Panc1 (cell line): ENCODE measurements at regions not wholly inside any gene's neighbourhood (a gene's known extent, or its start where the extent isn't known, plus 50 kb on each side); places are given as distances from the start of the nearest gene placed in this dataset.

Experiments
- POLR2AphosphoS5 ChIP-seq: IDR thresholded peaks from 2 replicates; pipeline ENCODE4 v1.6.1; 2012; ENCODE audit warnings: mild to moderate bottlenecking, low read depth, low read length, moderate library complexity
- TF ChIP-seq, protein P1 (sequence below), 2 experiments: IDR thresholded peaks; 2 replicates each; pipeline ENCODE4 v1.6.1; 2011 to 2012; ENCODE audit warnings: low read depth in 2 of 2, control low read depth in 1 of 2, low read length in 1 of 2, mild to moderate bottlenecking in 1 of 2, moderate library complexity in 1 of 2; ENCODE audit not compliant: insufficient read depth in 1 of 2
- TF ChIP-seq, protein P2 (sequence below): fragments of 450-650 bp; IDR thresholded peaks from 2 replicates; pipeline ENCODE4 v1.5.1; 2017; ENCODE audit warnings: mild to moderate bottlenecking

DNA sequence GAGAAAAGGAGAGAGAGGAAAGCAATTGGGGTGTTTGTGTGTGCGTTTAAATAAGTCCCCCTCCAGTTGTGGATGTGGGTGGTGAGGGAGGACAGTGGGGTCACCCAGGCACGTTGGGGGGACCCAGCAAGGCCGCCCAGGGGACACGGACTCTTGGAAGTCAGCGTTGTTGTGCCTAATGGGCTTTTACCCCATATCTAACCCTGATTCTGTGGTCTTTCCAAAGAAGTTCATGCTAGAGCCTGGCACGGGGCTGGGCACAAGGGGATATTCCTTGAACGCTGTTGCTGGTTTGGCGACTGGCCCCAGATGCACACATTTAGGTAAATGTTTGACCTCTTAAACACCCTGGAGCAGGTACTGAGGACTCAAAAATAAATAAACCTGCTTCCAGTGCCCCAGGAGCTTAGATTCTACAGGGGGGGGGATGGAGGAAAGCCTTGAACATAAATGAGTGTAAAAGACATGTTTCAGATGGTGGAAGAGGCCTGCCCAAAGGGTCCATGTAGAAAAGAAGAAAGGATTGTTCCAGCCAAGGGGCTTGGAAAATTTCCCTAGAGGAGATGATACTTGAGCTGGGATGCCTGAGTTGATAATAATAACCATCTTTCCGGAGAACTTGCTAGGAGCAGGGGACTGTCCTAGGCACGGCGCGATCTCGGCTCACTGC, 97.7 kb upstream of the SIX3 start:
- TF ChIP-seq, protein P1, sequence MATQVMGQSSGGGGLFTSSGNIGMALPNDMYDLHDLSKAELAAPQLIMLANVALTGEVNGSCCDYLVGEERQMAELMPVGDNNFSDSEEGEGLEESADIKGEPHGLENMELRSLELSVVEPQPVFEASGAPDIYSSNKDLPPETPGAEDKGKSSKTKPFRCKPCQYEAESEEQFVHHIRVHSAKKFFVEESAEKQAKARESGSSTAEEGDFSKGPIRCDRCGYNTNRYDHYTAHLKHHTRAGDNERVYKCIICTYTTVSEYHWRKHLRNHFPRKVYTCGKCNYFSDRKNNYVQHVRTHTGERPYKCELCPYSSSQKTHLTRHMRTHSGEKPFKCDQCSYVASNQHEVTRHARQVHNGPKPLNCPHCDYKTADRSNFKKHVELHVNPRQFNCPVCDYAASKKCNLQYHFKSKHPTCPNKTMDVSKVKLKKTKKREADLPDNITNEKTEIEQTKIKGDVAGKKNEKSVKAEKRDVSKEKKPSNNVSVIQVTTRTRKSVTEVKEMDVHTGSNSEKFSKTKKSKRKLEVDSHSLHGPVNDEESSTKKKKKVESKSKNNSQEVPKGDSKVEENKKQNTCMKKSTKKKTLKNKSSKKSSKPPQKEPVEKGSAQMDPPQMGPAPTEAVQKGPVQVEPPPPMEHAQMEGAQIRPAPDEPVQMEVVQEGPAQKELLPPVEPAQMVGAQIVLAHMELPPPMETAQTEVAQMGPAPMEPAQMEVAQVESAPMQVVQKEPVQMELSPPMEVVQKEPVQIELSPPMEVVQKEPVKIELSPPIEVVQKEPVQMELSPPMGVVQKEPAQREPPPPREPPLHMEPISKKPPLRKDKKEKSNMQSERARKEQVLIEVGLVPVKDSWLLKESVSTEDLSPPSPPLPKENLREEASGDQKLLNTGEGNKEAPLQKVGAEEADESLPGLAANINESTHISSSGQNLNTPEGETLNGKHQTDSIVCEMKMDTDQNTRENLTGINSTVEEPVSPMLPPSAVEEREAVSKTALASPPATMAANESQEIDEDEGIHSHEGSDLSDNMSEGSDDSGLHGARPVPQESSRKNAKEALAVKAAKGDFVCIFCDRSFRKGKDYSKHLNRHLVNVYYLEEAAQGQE (IDR thresholded peaks at IDR 0.05; ENCODE audit: insufficient read depth in 1 of 2, low read depth in 2 of 2, low read length in 1 of 2), result no peak
- TF ChIP-seq, protein P2, sequence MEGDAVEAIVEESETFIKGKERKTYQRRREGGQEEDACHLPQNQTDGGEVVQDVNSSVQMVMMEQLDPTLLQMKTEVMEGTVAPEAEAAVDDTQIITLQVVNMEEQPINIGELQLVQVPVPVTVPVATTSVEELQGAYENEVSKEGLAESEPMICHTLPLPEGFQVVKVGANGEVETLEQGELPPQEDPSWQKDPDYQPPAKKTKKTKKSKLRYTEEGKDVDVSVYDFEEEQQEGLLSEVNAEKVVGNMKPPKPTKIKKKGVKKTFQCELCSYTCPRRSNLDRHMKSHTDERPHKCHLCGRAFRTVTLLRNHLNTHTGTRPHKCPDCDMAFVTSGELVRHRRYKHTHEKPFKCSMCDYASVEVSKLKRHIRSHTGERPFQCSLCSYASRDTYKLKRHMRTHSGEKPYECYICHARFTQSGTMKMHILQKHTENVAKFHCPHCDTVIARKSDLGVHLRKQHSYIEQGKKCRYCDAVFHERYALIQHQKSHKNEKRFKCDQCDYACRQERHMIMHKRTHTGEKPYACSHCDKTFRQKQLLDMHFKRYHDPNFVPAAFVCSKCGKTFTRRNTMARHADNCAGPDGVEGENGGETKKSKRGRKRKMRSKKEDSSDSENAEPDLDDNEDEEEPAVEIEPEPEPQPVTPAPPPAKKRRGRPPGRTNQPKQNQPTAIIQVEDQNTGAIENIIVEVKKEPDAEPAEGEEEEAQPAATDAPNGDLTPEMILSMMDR, result no peak
- no peak for TF ChIP-seq POLR2AphosphoS5
